Muscle of back (tissue), 3 donors: ENCODE measurements at regions not wholly inside any gene's neighbourhood (a gene's known extent, or its start where the extent isn't known, plus 50 kb on each side); places are given as distances from the start of the nearest gene placed in this dataset.
A peak's percentile ranks its signal among the peaks of the same experiment; 100 is the strongest.

Experiments used
- DNase-seq, 3 donors: peaks; one replicate each; pipeline versions ENCODE4 v3.0.0 to v3.0.0-alpha.2; 2013

DNA sequence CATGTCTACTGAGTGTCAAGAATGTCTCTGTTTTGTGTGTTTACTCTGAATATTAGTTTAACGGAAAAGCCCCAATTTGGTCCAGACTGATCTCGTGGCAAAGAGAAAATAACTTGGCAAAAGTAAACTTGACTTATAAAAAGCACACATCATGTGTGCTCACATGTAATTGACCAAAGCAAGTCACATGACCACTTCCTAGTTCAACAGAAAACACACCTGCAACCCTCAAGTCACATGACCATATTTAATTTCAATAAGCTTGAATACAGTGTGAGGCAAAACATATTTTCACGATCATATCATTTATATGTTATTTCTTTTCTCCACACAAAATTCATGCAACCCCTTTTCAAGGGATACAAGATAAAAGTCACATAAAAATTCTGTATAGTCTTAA lies 662.4 kb downstream of the SLITRK1 start:
- no peak for DNase-seq

DNA sequence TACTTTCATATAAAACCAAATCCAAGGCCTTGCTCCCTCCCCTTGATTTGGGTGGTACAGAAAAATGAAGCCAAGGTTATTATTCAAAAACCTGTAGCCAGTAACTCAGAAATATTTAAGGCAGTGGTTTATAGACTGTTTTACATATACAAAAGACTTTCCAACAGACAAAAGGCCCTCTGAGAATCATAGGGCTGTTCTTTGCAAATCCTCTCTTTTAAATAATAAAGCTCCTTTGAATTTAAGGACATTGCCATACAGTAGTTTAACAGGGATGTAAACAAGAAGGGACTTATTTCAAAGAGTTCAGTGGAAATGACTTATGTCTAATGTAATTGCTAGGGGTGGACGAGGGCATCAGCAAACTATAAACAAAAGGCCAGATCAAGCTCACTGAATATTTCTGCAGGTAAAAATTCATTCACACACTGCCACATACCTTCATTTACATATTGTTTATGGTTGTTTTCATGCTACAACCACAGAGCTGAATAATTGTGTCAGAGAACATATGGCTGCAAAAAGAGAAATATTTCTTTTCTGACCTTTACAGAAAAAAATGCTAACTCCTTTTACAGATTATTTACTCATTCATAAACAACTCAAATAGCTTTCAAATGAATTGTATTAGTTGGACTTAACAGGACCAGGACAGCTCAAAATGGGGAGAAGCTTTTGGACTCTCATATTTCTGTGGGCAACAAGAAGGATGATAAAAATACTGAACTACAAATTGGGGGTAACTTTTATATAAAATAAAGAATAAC lies 665.6 kb downstream of the SLITRK1 start:
- no peak for DNase-seq

DNA sequence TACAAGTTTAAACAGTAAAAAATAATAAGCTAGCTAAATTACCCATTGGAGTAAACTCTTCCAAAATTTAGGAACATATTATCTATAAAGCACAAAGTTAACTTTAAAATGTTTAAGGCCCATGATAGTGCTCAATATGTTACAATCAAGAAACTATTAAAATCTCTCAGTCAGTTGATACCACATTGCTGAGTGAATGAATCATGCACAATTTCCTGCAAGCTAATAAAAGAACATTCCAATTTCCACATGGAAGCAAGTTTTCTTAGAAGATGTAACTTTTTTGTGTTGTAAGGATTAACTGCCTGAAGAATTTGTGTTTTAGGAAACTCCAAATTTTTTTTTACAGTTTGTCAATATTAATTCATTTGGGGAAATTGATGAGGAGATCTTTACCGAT lies 666.6 kb downstream of the SLITRK1 start:
- DNase-seq, result peak in 1 of 3 donors; percentile 54

GRCh38 chr13:83214452-83214851 lies 667.8 kb downstream of the SLITRK1 start:
- DNase-seq, result no peak

- peak in 1 of 3 donors; percentile 31 for DNase-seq
Measured at GRCh38 chr13:83211301-83211700, 671.0 kb downstream of the SLITRK1 start.

GRCh38 chr13:83204886-83205285 lies 677.4 kb downstream of the SLITRK1 start:
- DNase-seq, result no peak

- DNase-seq, result peak in 2 of 3 donors; percentile 40 to 54
Measured at GRCh38 chr13:83201506-83201905, 680.8 kb downstream of the SLITRK1 start.

DNA sequence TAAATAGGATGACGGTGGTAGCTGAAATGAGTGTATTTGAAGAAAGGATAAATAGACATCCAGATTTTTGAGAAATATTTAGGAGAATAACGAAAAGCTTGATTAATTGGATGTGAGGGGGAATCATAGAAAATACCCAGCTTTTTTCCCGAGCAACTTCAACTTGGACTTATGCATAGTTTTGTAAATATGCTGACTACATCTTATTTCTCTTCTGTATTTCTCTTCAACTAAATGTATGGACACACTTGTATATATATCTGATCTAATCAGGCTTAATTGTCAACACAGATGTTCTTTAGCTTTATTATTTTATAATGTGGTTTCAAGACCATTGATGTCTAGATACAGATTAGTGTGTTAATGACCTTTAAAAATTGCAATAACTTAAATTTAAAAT lies 685.0 kb downstream of the SLITRK1 start:
- no peak for DNase-seq

DNA sequence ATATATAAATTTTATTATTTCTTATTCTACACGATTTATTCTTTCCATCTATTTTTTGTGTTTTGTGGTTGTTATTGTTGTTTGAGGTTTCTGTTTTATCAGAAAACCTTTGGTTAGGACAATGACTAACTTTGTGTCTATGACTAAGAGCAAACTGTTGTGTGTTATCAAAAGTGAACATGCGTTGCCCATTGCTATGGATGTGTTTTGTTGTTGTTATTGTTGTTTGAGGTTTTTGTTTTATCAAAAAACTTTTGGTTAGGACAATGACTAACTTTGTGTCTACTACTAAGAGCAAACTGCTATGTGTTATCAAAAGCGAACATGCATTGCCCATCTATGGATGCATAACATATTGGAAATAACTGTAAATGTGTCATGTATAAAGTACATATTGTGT lies 692.3 kb downstream of the SLITRK1 start:
- DNase-seq, result no peak

DNA sequence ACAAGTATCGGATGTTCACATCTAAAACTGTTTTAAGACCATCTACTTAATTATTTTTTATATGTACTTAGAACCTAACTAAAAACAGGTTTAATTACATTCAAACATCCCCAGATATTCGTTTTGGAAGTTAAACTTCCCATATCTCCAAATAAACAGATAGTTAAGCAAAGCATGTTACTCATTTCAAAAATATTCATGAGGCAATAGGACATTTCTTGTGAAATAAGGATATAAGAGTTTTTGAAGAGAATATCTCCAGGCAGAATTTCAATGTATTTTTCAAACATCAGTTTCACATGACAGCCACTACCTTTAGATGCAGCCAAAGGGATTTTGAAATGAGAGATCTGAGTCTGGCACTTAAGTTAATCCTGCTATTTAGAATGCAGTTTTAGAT lies 697.5 kb downstream of the SLITRK1 start:
- no peak for DNase-seq

- DNase-seq, result no peak
Measured at GRCh38 chr13:83184150-83184475, 698.2 kb downstream of the SLITRK1 start.

DNA sequence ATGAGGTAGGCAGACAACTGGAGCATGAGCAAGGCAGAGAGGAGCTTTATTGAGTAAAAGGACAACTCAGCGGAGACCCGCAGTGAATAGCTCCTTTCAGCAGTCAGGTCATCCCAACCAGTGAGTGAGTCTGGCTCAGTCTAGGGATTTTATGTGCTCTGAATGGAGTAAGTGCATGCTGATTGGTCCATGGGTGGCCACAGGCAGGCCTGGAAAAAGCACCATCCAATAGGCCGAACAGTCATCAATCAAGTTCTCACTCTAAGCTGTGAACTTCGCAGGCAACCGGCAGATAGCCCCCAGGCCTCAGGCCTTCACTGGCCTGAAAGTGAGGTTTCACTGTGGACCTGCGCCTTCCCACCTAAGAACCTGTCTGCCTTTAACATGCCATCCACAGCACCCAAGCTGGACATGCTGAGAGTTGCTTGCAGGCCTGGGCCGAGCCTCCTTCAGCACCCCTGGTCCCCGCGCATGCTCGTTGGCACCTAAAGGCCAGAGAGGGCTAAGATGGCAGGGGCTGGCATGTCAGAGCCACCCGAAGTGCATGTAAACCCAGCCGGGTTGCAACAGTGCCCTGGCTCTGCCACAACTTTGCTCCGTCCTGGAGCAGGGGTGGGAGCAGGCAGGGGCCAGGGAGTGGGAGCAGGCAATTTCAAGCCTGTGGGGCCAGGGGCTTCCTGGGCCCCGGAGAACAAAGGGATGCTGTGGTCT lies 698.7 kb downstream of the SLITRK1 start:
- no peak for DNase-seq

- DNase-seq, result no peak
Measured at GRCh38 chr13:83182845-83183244, 699.4 kb downstream of the SLITRK1 start.

- no peak for DNase-seq
Measured at GRCh38 chr13:83178008-83178407, 704.3 kb downstream of the SLITRK1 start.

- peak; percentile 16 to 19 (median 18) for DNase-seq
Measured at GRCh38 chr13:83168590-83168989, 713.7 kb downstream of the SLITRK1 start.

- DNase-seq, result no peak
Measured at GRCh38 chr13:83167203-83167602, 715.1 kb downstream of the SLITRK1 start.

DNA sequence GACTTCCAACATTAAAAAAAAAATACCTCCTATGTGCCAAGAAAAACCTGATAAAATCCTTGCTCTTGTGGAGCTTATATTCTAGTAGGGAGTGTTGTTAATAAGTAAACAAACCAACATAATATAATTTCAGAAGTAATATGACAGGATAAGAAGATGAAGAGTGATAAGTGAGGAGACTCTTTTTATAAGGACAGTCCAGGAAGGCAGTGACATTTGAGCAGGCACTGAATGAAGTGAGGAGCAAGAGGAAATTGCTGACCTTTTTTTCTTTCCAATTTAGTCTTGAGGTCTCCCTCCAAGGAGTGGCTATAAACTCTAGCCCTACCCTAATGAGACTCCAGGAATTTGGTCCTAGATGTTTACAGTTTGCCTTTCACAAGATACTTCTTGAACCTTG lies 715.7 kb downstream of the SLITRK1 start:
- no peak for DNase-seq

- DNase-seq, result no peak
Measured at GRCh38 chr13:83162493-83162892, 719.8 kb downstream of the SLITRK1 start.

DNA sequence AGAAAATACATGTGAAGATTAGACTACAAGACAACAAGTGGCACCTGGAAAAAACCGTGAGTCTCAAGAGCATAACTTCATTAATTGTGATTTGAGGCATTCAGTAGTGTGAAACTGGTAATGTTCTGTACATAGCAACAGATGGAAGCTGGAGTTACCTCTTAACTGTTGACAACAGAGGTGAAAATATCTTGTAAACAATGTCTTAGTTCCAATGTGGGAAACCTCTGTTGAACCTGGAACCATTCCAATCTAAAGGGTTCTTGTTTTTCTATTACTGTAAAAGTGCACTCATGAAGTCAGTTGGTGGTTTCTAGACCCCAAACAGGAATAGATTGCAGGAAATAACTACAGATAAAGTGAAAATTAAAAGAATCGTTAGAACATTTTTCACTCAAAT lies 728.4 kb downstream of the SLITRK1 start:
- DNase-seq, result peak in 1 of 3 donors; percentile 6

GRCh38 chr13:83151308-83151660 lies 731.0 kb downstream of the SLITRK1 start:
- DNase-seq, result no peak

GRCh38 chr13:83150616-83151307 lies 731.5 kb downstream of the SLITRK1 start:
- no peak for DNase-seq

DNA sequence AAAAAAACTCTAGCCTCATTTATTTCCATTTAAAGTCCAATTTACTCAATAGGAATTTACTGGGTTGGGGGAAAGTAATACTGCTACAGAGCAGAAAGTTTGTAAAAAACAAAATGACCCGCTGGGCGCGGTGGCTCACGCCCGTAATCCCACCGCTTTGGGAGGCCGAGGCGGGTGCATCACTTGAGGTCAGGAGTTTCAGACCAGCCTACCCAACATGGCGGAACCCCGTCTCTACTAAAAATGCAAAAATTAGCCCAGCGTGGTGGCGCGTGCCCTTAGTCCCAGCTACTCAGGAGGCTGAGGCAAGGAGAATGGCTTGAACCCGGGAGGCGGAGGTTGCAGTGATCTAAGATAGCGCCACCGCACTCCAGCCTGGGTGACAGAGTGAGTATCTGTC lies 745.6 kb downstream of the SLITRK1 start:
- no peak for DNase-seq

- no peak for DNase-seq
Measured at GRCh38 chr13:83125791-83126190, 756.5 kb downstream of the SLITRK1 start.
